ENCODE measurements at regions not wholly inside any gene's neighbourhood (a gene's known extent, or its start where the extent isn't known, plus 50 kb on each side); places are given as distances from the start of the nearest gene placed in this dataset.

GRCh38 chr7:31398815-31399214 lies 58.3 kb upstream of the NEUROD6 start:
- DNase-seq = no peak

DNA sequence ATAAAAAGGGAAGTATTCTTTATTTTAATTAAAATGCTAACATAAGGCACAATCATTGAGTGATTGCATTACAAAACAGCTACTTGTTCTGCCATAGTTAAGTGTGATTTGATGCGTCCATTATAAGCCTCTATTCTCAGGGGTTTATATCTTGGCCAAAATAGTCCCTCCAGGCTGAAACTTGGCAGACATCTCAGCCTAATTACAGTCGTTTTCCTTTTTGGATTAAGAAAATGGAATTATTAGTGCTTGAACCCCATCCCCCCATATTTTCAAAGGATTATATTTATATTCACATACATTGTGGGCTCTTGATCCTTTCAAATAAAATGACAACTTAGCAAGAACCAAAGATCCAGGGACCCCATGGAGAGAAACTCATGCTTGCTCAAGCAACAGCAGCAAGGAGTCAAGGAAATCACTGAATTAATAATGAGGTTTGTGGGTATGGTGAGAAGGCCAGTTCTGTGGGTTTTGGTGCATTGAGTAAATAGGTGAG lies 66.7 kb upstream of the NEUROD6 start:
- DNase-seq = no peak

GRCh38 chr7:31408140-31408729 lies 67.7 kb upstream of the NEUROD6 start:
- DNase-seq = peak; percentile 66

- DNase-seq = no peak
These were observed 69.7 kb upstream of the NEUROD6 start for GRCh38 chr7:31410265-31410664.

- DNase-seq = no peak
These were observed 70.9 kb upstream of the NEUROD6 start for GRCh38 chr7:31411416-31411815.

- DNase-seq = no peak
These were observed 73.2 kb upstream of the NEUROD6 start for GRCh38 chr7:31413766-31414165.

DNA sequence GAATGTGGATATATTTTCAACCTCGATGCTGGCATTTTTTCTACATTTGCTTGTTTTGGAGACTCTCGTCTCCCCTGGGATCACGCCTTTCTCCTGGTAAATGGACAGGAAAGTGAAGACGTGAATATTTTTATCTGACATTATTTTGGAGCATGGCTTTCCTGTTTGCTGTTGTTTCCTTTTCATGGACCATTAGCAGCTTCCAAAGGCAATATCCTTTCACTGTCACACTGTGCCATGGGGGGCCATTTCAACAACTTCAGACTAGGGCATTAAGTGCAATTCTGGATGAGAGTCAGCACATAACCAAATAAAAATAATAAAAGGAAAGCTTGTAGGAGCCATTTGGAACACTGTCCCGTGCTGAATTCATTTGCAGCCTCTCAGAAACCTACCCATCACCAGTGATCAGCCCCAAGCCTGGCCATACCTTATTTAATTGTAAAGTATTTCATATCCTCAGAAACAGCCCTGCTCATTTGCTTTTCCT lies 75.9 kb upstream of the NEUROD6 start:
- peak; percentile 16 for DNase-seq

DNA sequence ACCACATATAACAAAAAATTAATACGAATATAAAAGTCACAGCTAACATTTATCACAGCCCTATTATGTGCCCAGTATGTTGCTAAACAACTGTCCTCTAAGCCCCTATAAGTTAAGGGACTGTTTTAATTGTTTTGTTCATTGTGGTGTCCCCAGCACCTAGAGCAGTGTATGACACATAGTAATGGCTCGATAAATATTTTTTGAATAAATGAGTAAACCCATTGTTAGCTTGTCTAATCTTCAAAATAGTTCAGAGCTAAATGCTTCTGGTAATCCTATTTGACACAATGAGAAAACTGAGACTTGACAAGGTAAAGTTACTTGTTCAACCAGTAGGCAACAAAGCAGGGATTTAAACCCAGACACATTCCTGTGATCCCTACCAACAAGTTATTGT lies 78.4 kb upstream of the NEUROD6 start:
- no peak for DNase-seq

GRCh38 chr7:31419505-31420055 lies 79.1 kb upstream of the NEUROD6 start:
- DNase-seq = no peak

DNA sequence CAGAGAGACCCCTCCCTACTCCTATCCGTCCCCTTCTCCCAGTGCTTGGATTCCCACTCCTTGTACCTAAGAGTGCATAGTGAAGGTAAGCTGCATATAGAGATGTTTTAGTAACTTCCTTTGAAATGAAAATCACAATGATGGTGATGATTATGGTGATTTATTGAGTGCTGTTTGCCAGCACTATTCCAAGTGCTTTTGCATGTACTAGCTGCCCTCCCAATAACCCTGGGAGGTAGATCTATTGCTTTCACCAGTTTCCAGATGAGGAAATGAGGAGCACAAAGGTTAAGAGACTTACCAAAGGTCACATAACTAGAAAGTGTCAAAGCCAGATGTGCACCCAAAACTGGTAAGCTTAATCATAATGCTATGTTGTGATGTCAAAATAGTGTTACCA lies 80.4 kb upstream of the NEUROD6 start:
- no peak for DNase-seq

GRCh38 chr7:31421607-31422006 lies 81.1 kb upstream of the NEUROD6 start:
- no peak for DNase-seq

GRCh38 chr7:31423994-31424393 lies 83.5 kb upstream of the NEUROD6 start:
- no peak for DNase-seq

DNA sequence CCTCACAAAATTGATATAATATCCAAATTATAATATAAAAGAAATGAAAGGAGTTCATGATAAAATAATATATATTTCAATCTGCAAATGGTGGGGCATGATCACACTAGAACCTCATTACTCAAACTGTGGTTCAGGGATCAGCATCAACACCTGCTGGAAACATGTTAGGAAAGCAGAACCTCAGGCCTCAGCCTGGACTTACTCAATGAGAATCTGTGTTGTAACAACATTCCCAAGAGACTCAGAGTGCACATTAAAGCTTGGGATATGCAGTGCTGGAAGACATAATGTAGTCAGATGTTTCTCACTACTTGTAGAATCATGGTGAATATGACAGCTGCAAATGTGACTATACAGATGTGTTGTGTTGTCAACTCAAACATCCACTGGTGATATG lies 81.7 kb upstream of the ITPRID1 start:
- no peak for DNase-seq

- DNase-seq = no peak
These were observed 81.0 kb upstream of the ITPRID1 start for GRCh38 chr7:31432836-31433340.

GRCh38 chr7:31437250-31437865 lies 76.5 kb upstream of the ITPRID1 start:
- no peak for DNase-seq

- DNase-seq = no peak
These were observed 74.7 kb upstream of the ITPRID1 start for GRCh38 chr7:31439165-31439564.

DNA sequence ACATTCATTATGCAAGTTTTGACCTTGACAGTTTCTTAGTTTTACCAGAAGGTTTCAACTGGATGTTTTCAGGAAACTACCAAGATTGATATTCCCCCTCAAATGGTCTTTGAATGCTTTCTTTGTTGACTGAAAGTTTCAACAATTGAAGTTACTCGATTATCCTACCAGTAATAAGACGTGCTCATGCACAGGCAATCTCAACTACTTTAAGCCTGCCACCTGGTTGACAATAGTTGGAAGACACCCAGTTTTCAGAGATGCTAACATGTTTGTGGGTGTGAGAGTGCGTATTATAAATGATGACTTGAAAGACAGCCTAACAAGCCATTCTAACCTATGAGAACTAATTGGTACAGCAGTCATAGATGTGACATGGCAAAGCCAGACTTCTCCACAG lies 73.4 kb upstream of the ITPRID1 start:
- DNase-seq = no peak

GRCh38 chr7:31442626-31443025 lies 71.3 kb upstream of the ITPRID1 start:
- DNase-seq = no peak

GRCh38 chr7:31443457-31443856 lies 70.4 kb upstream of the ITPRID1 start:
- peak; percentile 71 for DNase-seq

DNA sequence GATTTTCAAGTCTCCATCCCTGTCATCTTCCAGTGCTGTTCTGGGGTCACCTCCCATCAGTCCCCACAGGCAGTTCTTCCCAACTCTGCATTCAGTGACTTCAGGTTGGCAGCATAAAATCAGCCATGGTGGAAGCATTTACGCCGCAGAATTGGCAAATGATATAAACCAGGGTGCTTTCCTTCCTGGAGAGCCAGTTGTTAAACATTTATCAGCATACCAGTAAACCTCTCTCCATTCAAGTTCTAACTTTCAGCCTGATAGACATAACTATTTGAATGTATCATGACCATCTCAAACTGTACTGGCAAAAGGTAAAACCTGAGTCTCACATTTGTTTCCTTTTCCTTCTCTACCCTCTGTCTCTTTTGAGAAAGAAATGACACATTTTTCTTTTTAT lies 69.7 kb upstream of the ITPRID1 start:
- no peak for DNase-seq

DNA sequence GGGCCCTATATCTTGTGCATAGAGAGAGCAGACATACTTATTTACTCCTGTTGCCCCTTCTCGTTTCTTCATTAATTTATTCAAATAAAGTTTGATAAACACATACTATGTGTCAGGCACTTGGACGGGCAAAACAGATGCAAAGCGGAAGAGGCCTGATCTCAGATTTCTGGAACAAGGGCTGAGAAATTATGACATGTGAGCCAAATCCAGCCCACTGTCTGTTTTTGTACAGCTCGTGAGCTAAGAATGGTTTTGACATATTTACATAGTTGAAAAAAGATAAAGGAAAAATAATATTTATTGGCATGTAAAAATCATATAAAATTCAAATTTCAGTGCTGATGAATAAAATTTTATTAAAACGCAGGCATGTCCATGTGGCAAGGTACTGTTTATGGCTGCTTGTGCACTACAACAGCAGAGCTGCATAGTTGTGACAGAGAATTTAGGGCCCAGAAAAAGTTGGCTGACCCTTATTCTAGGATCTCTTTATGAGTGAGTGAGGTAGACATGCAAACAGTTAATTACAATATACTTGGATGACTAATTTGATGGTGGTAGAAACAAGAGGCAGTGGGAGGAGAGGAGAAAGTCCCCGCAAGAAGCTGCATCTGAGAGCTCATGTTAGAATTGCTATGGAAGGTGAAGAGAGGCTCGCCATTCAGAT lies 68.1 kb upstream of the ITPRID1 start:
- no peak for DNase-seq

DNA sequence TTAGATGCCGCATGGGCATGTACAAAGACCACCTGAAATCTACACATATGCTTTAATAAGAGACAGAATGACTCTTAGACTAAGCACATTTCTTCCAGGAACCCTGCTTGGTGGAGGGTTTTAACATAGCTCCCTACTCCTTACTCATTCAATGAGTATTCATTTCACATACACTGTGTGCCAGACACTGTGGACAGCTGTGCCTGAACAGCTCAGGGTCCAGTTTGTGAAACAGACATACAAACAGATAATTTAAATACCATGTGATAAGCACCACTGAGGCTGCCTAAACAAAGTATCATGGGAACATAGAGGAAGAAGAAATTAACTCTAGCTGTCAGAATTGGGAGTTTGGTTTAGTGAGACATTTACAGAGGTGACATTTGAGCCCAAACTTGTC lies 65.2 kb upstream of the ITPRID1 start:
- DNase-seq = no peak

DNA sequence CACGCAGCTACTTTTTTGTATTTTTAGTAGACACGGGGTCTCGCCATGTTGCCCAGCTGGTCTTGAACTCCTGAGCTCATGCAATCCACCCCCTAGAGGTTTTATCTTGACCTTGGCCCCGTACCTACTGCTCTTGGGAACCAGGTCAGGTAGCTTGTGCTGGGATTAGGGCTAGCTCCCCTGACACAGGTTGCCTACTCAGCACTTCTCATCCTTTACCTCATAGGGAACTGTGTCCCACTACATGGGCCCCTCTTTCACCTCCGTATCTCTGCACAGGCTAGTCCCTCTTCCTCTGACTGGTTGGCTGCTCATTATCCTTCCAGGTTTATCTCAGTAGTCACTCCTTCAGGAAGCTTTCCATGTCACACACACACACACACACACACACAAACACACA lies 58.0 kb upstream of the ITPRID1 start:
- DNase-seq = no peak

All from NCI-H748 treated with DMSO at 0.1 percent for 48 hours (cell line).